HG02970 (cell line): ENCODE measurements at regions not wholly inside any gene's neighbourhood (a gene's known extent, or its start where the extent isn't known, plus 50 kb on each side); places are given as distances from the start of the nearest gene placed in this dataset.
"Not testable (repeated sequence)": the region's sequence is repeated elsewhere in the genome, so short reads cannot be mapped to it uniquely, and the experiment has no call there.

Source experiments
- ATAC-seq: cut with Tn5 transposase; IDR thresholded peaks from one replicate; pipeline ENCODE4 v1.9.1; 2021; ENCODE audit warnings: mild to moderate bottlenecking, moderate library complexity, moderate number of reproducible peaks; ENCODE audit not compliant: unreplicated experiment, low FRiP score

DNA sequence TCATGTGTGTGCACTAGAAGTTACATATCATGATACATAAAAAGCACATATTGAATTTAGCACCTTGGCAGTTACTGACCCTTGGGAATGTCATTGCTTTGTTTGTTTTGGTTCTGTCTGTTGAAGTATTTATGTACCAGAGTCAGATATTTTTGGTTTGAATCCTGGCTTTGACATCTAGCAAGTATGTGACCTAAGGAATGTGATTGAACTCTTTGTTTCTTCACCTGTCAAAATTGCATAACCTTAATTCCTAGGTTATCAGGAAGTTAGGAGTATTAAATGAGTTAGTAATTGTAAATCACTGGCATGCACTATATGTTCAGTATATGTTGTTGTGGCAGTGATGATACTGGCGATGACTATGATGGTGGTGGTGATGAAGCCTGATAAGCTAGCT, 1003.5 kb upstream of the NRXN1 start:
- no peak for ATAC-seq

DNA sequence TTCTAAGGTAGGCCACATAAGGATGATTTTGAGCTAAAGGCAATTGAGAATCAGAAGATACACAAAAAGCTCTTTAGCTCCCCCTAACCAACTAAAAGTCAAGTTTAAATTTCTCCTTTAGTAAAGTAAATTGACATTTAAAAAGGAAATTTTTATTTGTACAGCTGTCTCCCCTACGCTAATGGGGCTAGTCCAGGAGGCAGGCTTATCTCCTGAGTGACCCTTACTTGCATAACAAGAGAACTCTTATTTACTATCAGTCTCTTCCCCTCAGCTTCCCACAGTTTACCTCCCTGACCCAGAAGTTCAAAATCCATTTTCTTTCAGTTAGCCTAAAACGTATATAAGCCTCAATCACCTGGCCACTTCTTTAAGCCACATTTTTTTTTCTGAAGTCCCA, 1002.8 kb upstream of the NRXN1 start:
- no peak for ATAC-seq

DNA sequence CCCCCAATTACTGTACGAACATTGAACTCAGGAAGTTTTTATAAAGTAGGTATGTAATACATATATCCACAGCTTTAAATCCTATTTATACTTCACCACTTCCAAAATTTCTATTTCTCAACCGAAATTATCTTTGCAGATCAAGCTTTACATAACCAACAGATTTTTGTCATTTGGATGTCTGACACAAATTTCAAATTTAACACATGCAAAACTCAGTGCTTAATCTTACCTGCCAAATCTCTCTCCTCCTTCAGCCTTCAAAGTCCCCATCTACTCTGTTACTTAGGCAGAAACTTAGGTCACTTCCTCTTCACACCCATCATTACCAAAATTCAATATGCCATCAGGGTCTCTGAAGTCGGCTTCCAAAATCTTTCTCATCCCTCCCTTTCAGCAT, 990.1 kb upstream of the NRXN1 start:
- no peak for ATAC-seq

DNA sequence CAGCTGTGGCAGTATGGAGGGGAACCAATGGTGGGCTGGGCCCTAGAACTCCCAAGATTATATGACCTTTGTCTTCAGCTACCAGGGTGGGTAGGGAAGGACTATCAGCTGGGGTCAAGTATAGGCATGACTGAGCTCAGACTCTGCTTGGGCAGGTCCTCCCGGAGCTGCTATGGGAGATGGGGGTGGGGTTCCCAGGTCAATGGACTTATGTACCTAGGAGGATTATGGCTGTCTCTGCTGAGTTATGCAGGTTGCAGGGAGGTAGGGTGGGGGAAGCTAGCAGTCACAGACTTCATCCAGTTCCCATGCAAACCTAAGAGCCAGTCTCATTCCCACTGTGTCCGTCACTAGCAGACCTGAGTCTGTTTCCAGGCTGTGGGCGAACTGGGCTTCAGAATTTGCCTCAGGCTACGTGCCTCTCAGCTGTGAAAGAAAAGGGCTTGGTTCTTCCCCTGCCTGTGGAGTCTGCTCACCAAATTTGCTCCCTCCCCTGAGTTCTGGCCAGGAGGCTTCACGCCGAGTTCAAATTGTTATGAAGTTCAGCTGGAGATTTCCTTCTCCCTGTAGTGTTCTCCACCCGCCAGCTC, 985.8 kb upstream of the NRXN1 start:
- no peak for ATAC-seq

DNA sequence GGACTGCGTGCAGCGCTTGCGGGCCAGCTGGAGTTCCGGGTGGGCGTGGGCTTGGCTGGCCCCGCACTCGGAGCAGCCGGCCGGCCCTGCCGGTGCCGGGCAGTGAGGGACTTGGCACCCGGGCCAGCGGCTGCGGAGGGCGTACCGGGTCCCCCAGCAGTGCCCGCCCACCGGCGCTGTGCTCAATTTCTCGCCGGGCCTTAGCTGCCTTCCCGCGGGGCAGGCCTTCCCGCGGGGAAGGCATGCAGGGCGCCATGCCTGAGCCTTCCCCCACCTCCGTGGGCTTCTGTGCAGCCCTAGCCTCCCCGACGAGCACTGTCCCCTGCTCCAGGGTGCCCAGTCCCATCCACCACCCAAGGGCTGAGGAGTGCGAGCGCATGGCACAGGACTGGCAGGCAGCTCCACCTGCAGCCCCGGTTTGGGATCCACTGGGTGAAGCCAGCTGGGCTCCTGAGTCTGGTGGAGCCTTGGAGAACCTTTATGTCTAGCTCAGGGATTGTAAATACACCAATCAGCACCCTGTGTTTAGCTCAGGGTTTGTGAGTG, 975.0 kb upstream of the NRXN1 start:
- ATAC-seq, result not testable (repeated sequence)

DNA sequence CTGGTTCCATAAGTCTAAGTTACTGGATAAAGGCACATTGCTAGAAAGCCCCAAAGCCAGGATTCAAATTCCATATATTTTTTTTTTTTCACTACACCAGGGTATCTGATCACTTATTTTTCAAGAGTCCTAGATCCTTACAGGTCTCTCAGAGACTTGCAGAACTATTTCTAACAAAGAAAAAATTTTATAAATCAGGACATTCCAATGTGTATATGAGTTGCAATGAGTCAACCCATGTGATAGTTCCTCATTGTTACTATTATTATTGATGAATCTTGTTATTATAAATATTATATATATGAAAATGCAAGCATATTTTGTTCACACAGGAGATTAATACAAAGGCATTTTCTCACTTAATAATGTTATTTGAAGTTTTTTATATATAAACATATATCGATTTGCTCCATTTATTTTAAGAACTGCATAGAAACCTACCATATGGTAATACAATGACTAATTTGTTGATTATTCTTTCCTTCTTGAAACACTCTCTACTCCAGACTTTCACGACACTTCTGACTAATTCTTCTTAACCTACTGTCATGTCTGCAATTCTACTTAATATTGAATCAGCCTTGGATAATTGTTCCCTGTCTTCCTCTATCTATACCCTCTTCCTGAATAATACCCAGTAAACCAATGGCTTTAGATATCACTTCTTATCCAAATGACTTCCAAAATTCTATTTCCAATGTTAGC, 968.4 kb upstream of the NRXN1 start:
- no peak for ATAC-seq

DNA sequence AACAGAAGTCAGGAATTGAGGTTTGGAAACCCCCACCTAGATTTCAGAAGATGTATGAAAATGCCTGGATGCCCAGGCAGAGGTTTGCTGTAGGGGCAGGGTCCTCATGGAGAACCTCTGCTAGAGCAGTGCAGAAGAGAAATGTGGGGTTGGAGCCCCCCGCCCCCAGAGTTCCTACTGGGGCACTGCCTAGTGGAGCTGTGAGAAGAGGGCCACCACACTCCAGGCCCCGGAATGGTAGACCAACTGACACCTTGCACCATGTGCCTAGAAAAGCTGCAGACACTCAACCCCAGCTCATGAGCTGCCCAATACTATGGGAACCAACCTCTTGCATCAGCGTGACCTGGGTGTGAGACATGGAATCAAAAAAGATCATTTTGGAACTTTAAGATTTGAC, 967.0 kb upstream of the NRXN1 start:
- ATAC-seq, result no peak

DNA sequence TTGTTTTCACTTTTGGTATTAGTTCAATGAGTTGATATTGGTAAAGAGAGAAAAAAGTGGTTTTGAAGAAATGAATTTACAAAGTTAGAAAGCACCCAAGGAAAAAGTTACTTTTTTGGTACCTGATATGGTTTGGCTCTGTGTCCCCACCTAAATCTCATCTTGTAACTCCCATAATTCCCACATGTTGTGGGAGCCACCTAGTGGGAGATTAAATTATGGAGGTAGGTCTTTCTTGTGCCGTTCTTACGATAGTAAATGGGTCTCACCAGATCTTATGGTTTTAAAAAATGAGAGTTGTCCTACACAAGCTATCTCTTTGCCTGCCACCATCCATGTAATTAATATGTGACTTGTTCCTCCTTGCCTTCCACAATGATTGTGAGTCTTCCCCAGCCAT, 965.6 kb upstream of the NRXN1 start:
- no peak for ATAC-seq

DNA sequence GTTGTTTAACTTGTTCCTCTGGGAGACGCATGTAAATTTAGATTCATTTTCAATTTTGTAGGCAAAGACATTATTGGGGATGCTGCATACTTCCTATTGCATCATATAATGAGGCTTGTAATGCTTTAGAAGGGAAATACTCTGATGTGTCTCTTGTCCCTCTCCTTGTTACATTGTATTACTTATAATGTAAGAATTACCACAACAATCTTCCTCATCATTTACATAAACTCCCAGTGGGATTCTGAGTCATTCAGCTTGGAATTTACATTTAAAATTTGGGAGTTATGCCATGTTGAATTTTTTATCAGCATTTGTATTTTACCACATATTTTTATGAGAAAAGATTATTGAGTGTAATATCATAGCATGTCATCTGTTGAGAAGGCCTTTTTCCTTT, 963.4 kb upstream of the NRXN1 start:
- ATAC-seq, result no peak

DNA sequence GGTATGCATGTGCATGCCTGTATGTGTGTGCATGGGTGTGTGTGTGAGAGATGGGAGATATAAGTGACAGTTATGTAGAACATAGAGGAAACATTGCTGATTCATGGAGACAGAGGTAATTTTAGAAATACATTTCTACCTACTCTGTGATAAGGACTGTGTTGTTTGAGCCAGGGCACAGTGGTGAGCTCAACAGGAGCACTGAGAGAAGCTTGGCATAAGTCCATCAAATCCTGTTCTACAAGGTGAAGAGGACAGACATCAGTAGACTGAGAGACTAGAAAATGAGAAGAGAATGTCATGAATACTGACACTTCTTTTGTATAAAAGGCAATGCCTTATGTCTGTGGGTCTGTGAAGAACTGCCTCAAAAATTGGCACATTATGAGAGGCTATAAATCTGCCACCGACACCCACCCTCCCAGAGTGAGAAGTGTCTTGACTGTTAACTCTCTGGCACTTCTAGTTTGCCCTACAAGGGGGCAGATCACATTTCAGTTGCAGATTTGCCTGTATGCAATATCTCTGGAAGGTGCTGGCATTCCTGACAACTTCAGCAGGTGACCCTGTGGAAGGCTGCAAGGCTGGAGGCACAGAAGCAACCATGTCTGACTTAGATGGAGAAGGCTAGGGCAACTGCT, 962.3 kb upstream of the NRXN1 start:
- no peak for ATAC-seq

DNA sequence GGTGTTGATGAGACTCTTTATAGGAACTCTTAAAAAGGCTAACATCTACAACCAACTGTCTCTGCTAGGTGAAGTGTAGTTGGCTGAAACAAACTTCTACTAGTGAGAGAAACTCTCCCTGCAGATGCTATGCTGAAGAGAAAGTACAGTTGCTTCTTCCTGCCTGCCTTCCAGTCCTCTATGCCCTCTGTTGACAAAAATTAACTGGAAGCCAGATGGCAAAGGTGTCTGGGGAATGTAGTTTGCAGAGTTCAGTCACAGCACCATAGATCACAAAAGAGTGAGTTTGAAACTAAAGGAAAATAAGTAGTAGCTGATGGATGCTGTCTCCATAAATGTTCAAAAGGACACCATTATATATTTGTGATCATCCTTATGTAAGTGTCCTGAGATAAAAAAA, 958.8 kb upstream of the NRXN1 start:
- ATAC-seq, result no peak

DNA sequence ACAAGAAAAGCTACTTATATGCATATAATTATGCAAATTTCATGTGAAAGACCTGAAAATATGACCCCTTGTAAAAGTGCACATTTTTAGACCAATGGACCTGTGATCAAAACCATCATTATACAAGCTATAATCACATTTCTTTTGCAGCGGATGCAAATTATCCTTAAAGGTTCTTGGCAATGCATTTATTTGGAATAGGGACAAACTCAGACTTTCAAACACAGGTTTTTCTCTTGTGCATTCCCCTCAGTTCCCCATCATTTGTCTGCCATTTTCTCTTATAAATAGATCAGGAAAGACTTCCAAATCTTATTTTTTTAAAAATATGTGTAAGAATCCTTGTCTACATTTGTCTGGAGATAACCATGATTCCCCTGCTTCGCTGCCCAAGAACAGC, 954.2 kb upstream of the NRXN1 start:
- ATAC-seq, result no peak

DNA sequence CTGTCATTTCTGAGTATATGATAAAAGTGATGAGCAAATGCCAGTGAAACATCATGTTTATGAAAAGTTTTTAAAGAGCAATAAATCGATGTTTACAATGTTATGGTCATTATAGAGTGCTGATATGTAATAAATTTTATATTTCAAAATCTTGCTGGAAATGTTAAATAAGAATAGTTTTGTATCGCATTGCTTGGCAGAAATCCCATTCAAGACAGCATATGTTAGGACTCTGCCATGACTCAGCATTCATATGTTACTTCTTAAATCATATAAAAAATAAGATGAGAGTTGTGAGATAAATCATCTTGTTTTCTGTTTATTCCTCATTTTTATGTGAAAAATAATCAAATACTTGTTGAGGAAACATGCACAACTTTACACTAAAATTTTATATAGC, 949.9 kb upstream of the NRXN1 start:
- no peak for ATAC-seq

DNA sequence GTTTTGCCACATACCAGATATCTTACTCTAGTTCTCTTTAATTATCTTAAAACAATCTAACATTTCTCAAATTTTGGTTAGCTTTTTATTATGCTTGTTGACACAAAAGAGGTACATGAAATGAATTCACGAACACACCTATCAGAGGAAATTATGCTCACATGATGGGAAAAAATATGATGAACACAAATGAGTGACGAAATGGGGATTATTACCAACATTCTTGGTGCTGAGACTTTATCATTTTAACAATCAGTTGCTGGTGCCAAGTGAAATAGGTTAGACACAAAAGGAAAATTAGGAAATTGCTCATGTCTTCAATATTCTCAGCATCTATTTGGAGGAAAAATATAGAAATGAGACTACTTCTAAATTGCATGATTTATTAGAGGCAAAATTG, 944.7 kb upstream of the NRXN1 start:
- ATAC-seq, result no peak

DNA sequence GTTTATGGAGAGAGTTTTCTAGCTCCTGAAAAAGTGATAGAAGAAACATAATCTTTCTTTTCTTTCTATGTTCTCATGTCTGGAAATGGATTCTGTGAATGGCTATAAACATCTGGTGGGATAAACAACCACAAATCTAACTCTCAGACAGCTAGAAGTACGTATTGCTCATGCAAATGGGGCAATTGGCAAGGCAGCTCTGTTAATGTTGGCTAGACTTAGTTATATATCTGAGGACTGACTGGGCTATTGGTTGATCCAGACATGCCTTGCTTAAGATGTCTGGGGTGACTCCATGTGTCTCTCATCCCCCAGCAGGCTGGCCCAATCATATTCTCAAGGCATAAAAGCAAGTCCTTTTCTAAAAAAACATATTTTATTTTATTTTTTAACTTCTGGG, 939.2 kb upstream of the NRXN1 start:
- no peak for ATAC-seq

DNA sequence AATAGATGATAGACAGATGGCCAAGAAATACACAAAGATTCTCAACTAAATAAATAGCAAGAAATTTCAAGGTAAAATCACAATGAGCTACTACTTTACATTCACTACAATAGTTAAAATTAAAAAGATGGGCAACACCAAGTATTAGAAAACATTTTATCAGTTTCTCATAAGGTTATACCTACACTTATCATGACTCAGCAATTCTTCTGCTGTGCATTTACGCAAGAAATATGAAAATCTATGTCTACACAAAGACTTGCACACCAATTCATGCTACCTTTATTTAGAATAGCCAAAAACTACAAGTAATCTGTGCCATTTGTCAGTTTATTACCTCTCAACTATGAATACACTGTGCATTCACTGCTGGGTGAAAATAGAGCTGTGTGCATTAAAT, 937.4 kb upstream of the NRXN1 start:
- ATAC-seq, result no peak

DNA sequence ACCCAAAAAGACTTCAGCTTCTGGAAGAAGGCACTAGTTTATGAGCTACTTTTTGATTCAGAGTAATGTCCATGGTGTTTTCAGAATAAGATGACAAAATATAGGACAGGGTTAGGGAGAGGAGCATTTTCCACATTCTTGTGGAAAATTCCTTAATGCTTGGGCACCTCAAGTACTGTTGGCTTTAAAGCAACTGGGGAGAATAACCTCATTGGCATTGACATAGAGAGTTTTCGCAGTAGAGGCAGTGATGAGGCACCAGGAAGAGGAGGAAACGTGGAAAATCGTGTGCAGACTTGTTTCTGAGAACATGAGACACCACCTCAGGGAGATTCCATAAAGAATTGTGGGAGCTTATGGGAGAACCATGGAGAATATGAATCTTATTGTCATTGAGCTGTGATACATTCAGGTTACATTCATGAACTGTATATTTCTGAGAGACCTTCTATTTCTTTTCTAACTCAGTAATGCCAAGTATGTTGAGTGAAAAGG, 929.0 kb upstream of the NRXN1 start:
- ATAC-seq, result no peak

DNA sequence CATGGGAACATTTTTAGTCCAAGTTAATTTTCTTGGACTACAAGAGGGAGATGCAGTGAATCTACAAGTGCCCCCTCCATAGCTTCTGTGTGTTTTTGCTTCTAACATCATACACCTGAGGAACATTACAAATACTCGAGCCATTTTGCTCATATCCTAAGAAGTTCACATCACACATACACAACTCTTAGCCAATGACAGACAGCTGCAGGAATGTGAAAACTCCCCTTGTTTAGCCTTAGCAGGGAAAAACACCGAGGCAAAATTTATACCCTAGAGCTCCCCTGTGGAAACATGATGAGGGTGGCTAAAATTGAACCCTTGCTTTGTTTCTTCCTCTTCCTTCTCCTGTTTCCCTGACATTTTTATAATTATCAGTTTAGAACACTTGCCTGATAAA, 928.3 kb upstream of the NRXN1 start:
- no peak for ATAC-seq

DNA sequence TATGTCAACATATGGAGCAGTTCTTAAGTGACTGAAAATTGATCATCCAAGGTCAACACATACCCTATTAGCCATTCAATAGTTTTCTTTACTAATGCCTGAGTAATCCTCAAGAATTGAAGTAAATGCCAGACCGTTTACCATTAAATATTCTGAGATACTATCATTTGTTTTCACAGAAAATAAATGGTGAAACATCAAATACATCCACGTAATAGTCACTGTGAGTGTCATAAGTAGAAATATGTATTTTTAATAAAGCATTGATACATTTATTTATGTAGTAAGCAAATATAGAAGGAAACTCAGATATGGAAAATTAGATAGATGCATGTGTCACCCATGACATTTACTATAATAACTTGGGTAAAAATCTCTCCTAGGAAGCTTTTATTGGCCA, 927.8 kb upstream of the NRXN1 start:
- ATAC-seq, result no peak

DNA sequence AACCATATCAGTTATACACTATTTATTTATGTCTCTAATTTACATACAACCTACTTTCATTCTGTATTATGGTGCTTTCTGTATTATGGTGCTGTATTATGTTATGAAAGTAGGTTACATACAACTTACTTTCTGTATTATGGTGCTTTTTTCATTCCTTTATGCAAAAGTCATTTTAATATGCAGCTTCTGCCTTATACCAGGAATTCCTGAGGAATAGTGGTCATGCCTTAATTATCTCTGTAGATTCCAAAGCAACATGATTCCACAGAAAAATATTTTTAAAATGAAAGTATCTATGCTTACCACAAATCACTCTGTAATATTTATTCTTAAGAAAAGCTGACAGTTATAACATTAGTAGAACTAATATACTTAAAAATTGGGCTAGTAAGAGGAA, 922.0 kb upstream of the NRXN1 start:
- no peak for ATAC-seq

DNA sequence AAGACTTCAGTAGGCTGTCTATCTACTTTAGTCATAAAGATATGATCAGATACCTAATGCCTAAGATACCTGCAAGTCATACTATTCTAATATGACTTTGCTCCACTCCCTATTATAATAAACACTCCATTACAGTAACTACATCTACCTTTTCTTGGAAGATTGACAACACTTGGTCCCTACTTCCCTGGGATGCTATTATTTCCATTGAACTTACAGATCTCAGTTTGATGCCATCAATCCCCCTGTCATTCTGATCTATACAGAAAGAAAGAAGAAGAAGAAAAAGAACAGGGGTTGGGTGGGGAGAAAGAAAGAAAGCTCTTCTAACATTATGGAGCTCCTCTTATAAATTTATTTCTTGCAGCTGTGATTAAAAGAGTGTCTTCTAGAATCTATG, 889.1 kb upstream of the NRXN1 start:
- no peak for ATAC-seq

DNA sequence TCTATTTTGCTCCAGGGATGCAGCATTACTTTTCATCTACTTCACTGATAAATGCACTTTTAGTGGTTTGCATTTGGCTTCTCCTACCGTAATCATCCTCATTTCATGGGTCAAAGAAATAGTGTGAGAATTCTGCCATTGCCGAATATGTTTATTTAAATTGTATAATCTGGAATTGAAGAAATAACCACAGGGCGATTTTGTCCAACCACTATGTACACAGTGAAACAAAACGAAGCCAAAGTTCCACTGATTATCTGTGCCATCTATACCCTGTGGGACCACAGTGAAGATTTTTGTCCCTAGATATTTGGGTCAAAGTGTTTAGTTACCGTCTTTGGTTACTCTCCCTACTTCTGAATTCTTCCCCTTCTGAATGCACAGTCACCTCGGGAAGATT, 888.6 kb upstream of the NRXN1 start:
- no peak for ATAC-seq
